Femur (tissue), 1 donor: ENCODE measurements at regions not wholly inside any gene's neighbourhood (a gene's known extent, or its start where the extent isn't known, plus 50 kb on each side); places are given as distances from the start of the nearest gene placed in this dataset.
"Not testable (repeated sequence)": the region's sequence is repeated elsewhere in the genome, so short reads cannot be mapped to it uniquely, and the experiment has no call there.

Experiments used
- DNase-seq: peaks from one replicate; pipeline ENCODE4 v3.0.0-alpha.2; 2017

GRCh38 chrX:39418731-39419638 lies 617.7 kb downstream of the MID1IP1 start:
- peak; percentile 40 for DNase-seq

- DNase-seq: no peak
Observed at GRCh38 chrX:39421006-39421405, 619.7 kb downstream of the MID1IP1 start.

- no peak for DNase-seq
Observed at GRCh38 chrX:39425124-39425806, 624.0 kb downstream of the MID1IP1 start.

GRCh38 chrX:39426101-39426500 lies 624.8 kb downstream of the MID1IP1 start:
- DNase-seq: no peak

GRCh38 chrX:39427492-39427891 lies 626.2 kb downstream of the MID1IP1 start:
- no peak for DNase-seq

- no peak for DNase-seq
Observed at GRCh38 chrX:39427906-39428305, 626.6 kb downstream of the MID1IP1 start.

- no peak for DNase-seq
Observed at GRCh38 chrX:39430551-39430950, 629.3 kb downstream of the MID1IP1 start.

- no peak for DNase-seq
Observed at GRCh38 chrX:39431893-39432292, 630.6 kb downstream of the MID1IP1 start.

GRCh38 chrX:39434671-39435070 lies 633.4 kb downstream of the MID1IP1 start:
- not testable (repeated sequence) for DNase-seq

GRCh38 chrX:39436538-39436937 lies 635.3 kb downstream of the MID1IP1 start:
- not testable (repeated sequence) for DNase-seq

GRCh38 chrX:39437670-39438441 lies 636.6 kb downstream of the MID1IP1 start:
- no peak for DNase-seq

- DNase-seq: no peak
Observed at GRCh38 chrX:39438603-39439602, 637.6 kb downstream of the MID1IP1 start.

GRCh38 chrX:39439906-39440798 lies 638.9 kb downstream of the MID1IP1 start:
- no peak for DNase-seq

- no peak for DNase-seq
Observed at GRCh38 chrX:39440799-39441284, 639.6 kb downstream of the MID1IP1 start.

- no peak for DNase-seq
Observed at GRCh38 chrX:39442332-39442731, 641.1 kb downstream of the MID1IP1 start.

GRCh38 chrX:39443240-39443639 lies 642.0 kb downstream of the MID1IP1 start:
- no peak for DNase-seq

- no peak for DNase-seq
Observed at GRCh38 chrX:39445336-39445735, 644.1 kb downstream of the MID1IP1 start.

GRCh38 chrX:39449352-39449751 lies 648.1 kb downstream of the MID1IP1 start:
- no peak for DNase-seq

GRCh38 chrX:39450234-39450977 lies 647.4 kb downstream of the BCOR start:
- DNase-seq: no peak

GRCh38 chrX:39451046-39451445 lies 646.7 kb downstream of the BCOR start:
- DNase-seq: no peak
